Activated CD4-positive, alpha-beta T cell treated with anti-CD3 and anti-CD28 coated beads for 1 hour (primary cell): ENCODE measurements at regions not wholly inside any gene's neighbourhood (a gene's known extent, or its start where the extent isn't known, plus 50 kb on each side); places are given as distances from the start of the nearest gene placed in this dataset.
"Not testable (repeated sequence)": the region's sequence is repeated elsewhere in the genome, so short reads cannot be mapped to it uniquely, and the experiment has no call there.

Experiments used
- DNase-seq: peaks from one replicate; pipeline ENCODE4 v3.0.0-alpha.2; 2020

DNA sequence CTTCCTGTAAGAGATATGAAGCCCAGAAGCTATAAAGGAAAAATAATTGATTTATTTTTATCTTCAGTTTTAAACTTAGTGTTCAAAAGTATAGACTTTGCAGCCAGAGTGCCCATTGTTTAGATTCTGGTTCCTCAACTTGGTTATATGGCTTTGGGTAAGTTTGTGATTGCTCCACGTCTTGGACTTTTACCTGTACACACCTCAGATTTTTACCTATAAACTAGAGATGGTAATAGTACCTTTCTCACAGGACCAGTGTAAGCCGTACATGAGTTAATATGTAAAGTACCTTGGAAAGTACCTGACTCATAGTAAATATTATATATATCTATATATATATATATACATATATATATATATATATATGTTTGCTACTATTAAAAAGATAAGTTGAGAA lies 283.8 kb downstream of the RAP2B start:
- no peak for DNase-seq

DNA sequence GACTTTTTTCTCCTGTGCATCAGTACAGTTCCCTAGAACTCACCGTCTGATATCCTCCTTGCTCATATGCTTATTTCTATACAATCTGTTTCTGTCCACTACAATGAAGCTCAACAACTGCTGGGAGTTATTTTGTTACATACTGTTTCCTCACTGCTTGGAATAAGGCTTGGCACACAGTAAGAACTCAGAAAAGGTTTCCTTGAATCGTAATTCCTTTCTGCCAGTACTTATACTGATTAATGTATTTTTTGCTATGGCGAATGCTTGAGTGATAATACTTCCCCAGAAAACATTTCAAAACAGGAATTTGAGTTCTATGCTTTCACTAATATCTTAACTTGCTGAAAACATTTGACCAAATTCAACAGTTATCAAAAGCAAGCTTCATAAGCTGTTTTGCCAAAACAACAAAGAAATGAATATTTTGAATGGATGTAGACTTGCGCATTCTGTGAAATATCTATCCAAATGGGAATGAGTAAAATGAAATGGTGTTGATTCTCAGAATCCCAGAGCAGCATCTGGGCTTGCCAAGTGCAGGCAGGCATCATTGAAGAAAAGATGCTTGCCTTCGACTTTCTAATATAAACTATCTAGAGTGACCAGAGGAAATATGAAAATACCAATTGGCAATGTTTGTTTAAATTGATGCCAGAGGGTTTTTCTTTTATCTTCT lies 286.3 kb downstream of the RAP2B start:
- no peak for DNase-seq

DNA sequence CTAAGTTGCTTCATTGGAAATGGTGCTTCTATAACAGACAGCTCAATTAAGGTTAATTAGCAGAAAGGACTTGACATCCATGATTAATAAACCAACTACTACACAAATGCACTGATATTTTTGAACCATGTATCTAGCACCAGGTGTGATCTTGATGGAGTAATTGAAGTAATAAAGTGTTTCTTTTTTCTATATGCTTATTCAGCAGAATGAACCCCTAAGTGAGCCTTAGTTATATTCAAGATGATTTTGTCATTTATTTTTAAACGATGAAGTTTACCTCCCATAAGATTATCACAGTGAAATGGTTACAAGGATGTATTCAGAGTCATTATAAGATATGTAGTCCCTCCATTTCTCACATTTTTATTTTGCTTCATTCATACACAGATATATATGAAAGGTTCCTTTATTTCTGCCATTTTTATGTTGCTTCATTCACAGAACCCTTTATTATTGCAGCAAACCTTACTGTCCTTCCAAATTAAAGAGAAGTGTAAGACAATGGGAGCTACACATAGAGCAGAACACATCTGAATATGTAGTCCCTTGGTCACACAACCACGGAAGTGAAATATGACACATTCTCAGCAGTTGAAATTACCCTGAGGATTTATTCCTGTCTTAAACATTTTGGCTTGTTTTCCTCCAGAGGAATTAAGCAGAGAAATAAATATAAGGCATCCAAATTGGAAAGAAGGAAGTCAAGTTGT lies 295.0 kb downstream of the RAP2B start:
- no peak for DNase-seq

DNA sequence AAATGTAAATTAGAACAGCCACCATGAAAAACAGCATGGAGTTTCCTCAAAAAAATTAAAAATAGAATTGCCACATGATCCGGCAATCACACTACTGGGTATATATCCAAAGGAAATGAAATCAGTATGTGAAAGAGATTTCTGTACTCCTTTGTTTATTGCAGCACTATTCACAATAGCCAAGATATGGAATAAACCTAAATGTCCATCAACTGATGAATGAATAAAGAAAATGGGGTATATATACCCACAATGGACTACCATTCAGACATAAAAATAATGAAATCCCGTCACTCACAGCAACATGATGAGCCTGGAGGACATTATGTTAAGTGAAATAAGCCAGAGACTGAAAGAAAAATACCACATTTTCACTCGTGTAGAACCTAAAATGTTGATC lies 296.9 kb downstream of the RAP2B start:
- no peak for DNase-seq

DNA sequence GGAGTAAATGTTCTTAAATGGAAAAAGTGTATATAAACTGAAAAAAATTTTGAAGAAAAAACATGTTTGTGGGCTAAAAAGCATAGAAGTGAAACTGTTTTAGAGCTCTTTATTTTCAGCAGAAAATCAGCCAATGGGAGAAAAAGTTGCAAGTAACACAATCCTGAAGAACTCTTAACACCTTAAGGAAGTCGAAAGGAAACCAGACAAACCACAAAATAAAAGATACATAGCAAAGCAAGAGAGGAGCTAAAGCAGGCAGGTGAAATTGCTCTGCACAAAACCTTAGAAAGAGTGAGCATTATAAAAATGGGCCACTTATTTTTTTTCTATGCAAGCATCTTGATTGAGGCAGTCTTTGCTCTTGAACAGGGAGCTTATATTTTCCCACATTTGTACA lies 300.5 kb downstream of the RAP2B start:
- no peak for DNase-seq

DNA sequence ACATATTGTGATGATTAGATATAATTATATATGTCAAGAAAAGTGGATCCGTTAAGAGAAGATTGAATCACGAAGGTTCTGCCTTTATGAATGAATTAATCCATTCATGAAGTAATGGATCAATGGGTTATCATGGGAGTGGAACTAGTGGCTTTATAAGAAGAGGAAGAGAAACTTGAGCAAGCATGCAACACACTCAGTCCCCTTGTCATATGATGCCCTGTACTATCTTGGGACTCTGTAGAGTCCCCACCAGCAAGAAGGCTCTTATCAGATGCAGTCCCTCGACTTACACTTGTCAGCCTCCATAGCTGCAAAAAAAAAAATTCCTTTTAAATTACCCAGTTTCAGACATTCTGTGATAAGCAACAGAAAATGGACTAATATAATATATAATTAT lies 301.9 kb downstream of the RAP2B start:
- DNase-seq, result no peak

DNA sequence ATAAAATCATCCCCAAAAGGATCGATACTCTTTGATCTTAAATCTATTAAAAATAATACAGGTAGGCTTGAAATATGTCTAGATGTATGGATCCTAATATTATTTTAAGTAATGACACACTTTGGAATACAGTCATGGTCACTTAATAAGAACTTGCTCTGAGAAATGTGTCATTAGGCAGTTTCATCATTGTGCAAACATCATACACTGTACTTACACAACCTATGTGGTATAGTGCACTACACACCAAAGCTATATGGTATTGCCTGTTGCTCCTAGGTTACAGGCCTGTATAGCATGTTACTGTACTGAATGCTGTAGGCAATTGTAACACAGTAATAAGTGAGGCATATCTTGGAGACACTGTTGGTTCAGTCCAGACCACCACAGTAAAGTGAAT lies 307.1 kb downstream of the RAP2B start:
- DNase-seq, result no peak

DNA sequence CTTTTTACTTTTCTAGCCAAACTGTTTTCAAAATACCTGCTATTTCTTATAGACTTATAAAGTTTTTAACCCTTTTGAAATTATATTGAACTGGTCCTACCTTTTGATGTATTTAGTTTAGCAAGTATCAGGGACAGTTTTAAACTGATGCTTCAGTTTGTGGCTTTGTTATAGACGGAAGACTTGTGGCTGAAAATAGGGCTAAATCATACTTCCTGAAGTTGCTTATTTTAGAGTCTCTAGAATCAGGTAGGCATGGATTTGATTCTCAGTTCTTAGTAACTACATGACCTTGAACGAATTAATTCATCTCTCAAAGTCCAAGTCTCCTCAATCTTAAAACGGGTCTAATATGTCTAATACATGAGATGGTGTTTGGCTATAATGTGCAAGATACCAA lies 322.8 kb downstream of the RAP2B start:
- DNase-seq, result no peak

DNA sequence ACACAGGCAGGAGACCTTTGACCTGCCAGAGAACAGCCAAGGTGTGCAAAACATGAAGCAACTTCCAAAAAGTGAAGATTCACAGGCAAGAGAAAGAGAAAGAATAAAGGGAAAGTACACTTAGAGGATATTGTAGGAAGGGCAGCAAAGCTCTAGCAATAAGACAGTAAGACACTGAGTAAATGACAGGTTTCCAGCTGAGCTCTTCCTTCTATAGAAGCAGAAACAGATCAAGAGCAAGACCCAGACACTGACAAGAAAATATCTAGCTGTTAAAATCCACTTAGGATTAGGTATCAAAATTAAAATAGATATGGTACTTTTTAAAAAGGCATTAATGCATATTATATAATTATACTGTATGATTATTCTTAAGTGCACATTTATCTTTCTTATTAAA lies 333.4 kb downstream of the RAP2B start:
- no peak for DNase-seq

DNA sequence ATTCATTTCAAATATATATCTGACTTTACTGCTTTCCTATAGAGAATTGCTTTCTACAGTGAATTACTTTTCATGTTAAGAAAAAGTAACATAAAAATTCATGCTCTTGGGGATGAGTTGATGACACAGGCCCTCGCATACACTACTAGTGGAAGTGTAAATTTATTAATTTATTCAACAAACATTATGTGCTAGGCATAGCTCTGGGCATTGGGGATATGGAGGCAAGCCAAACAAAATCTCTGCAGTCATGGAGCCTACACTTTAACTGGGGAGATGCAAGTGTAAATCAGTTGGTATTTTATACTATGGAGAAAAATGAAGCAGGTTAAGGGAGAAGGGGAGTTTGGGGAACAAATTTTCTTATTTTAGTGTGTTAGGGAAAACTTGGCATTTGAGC lies 340.7 kb downstream of the RAP2B start:
- DNase-seq, result no peak

DNA sequence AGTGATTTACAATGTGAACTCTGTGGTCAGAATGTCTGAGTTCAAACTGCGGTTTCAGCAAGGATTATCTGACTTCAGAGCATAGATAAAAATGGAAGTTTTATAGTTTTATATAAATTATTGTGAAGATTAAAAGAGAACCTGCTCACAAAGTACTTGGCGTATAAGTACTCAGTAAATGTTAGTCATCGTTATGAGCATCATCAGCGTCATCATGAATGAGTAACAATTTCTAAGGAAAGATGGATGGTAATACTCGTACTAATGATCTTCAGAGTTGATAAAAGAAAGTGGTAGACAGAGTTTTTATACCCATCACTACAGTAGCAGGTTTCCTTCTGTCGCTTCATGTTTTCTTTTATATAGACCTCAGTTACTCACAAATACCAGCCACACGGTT lies 341.8 kb downstream of the RAP2B start:
- no peak for DNase-seq

DNA sequence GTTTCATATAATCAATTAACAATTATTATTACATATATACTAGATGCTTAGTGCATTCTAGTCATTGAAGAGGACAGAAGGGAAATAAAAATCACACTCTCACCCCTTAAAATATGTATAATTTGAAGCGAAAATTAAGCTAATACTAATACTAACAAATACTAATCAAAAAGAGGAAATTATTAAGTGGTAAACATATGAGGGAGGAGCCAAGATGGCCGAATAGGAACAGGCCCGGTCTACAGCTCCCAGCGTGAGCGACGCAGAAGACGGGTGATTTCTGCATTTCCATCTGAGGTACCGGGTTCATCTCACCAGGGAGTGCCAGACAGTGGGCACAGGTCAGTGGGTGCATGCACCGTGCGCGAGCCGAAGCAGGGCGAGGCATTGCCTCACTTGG lies 344.2 kb downstream of the RAP2B start:
- not testable (repeated sequence) for DNase-seq

DNA sequence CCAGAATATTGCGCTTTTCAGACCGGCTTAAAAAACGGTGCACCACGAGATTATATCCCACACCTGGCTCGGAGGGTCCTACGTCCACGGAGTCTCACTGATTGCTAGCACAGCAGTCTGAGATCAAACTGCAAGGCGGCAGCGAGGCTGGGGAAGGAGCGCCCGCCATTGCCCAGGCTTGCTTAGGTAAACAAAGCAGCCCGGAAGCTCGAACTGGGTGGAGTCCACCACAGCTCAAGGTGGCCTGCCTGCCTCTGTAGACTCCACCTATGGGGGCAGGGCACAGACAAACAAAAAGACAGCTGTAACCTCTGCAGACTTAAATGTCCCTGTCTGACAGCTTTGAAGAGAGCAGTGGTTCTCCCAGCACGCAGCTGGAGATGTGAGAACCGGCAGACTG lies 344.7 kb downstream of the RAP2B start:
- DNase-seq, result not testable (repeated sequence)

DNA sequence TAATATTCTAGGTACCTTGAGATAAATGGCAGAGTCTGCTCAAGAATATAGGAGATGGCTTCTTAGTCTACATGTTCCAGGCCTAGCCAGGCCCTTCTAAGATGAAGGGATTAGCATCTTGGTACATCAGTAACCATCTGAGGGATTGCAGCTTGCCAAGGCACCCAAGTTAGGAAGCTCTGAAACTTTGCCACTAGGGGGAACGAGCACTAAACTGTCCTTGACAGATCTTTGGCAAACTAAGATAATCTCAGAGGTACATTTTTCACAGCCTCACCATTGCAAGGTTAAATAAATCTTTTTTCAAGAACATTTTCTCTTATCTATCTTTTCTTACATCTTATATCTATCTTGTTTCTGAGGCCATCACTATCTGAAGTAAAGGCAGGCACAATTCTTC lies 351.2 kb downstream of the RAP2B start:
- no peak for DNase-seq

DNA sequence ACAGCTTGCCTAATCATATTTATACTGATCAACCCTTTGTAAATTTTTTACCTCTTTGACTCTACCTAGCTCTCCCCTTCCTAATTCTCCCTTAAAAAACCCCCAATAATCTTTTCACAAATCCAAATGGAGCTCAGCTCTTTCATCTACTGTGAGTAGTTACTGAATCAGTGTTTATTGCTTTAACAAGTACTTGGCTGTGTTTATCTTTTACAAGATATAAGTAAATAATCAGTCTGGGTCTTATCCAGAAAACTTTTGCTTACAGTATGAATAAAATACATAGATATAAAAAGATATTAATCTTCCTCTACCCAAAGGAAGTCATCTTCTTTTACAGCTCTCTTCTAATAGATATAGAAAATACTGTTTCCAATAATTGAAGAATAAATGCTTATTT lies 366.4 kb downstream of the RAP2B start:
- no peak for DNase-seq

DNA sequence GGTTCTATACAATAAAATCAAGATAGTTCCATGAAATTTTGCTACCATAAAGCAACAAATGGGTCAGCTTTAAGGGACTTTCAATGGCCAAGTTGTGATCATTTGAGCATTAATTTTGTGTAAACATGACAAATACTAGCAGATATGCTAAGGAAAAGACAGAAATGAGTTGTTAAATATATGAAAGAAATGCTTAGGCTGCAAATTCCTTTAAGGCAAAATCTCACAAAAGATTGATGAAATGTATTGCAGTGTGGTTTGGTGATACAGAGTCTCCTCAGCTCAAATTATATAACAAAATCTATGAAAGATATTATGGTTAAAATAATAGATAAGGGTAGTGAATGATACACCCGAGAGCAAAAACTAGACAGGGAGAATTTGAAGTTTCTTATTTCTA lies 377.2 kb downstream of the RAP2B start:
- DNase-seq, result no peak

DNA sequence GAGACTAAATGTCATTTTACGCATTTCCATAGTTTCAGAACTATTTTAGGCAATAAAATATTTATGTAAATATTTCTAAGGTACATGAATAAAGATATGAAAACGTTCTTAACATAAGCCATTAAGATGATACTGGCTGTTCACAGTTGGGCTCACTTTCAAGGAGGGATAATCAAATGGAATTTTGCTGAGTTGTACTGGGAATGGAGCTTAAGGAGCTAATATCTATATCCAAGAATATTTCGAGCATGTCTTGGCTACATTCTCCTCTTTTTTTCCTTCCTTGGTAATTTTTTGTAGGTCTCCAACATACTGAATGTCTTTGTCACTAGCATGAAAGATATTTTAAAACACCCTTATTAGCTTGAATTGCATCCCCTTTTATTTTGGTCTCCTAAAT lies 383.4 kb downstream of the RAP2B start:
- DNase-seq, result no peak

DNA sequence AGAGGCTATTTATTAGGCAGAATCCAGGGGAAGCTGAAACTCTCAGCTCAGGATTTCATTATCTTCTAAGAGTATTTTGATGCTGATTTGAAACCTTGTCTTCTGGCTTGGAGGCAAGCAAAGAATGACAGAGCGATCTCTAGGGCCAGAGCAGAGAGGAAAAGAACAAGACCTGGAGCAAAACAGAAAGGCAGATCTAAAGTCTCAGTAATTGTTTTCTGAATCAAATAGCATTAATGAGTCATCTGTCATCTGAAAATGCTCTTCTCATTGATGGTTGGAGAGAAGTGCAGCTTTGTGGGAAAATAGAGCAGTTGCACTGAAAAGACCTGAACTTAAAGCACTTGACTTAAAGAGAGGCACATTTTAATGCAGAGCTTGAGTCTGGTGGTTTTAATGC lies 385.9 kb downstream of the RAP2B start:
- no peak for DNase-seq

DNA sequence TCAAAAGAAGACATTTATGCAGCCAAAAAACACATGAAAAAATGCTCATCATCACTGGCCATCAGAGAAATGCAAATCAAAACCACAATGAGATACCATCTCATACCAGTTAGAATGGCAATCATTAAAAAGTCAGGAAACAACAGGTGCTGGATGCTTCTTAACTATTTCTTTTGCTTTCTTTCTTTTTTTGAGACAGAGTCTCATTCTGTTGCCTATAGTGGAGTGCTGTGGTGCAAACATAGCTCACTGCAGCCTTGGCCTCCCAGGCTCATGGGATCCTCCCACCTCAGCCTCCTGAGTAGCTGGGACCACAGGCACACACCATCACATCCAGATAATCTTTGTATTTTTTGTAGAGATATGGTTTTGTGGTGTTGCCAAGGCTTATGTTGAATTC lies 387.7 kb downstream of the RAP2B start:
- DNase-seq, result not testable (repeated sequence)

DNA sequence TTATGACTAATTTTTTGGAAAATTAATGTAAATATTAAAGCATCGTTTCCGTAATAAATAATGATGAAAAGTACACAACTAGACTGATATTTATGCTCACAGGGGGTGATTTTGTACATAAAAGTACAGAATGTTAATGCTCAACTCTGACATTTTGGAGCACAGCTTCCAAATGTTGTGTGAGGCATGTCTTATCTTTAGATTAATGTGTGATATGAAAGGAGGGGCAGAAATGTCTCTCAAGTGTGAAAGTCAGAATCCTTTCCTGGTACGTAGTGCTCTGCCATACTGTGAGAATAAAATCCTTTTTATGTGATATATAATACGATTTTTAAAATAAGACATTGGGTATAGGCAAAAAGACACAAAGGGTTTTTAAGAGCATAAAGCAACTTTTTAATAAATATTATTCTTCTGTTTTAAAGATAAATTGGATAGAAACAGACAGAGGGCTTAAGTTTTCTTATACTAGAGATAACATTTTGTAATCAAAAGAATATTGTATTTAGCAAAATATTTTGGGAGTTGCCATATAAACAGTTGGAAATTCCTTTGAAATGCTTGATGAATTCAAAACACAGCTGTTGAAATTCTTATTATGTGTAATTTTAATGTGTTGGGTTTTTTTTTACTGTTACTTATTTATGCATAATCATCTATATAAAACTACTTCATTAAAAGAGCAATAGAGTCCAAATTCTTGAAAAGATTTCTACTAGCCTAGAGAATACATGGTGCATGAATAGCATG lies 389.7 kb downstream of the RAP2B start:
- DNase-seq, result no peak

DNA sequence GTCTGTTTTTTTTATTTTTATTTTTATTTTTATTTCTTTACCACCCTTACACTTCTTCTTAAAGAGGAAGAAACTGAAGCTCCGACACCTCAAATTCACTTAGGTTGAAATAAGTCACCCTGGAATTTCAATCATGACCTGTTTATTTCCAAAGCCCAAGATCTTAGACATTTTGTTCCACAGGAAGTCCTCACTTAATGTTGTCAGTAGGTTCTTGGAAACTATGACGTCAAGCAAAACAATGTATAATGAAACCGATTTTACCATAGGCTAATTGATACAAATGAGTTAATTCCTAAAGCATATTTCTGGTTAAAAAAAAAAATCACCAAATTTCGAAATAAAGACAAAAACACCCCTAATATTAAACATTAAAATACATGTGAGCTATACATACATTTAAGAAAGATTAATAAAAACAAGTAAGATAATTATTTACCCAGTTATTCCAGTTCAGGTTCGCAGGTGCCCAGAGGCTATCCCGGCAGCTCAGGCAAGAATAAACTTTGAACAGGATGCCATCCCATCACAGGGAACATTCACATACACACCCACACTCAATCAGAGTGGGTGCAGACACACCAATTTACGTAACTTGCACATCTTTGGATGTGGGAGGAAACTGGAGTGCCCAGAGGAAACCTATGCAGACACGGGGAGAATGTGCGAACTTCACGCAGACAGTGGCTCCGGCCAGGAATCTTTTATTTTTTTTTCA lies 391.0 kb downstream of the RAP2B start:
- no peak for DNase-seq

DNA sequence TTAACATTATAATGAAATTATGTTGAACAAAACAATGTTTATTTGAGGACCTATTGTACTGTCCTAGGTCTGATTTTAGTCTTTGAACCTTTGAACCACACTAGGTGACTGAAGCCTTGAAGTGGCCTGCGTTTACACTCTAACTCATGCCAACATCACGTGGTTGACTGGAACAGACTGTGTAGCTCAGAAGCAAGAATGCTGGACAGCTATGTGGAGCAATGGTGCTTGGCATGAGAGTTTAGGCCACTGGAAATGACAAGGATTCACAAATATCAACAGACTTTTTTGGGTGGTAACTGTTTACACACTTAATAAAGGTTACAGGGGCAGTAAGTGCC lies 391.5 kb downstream of the RAP2B start:
- no peak for DNase-seq

DNA sequence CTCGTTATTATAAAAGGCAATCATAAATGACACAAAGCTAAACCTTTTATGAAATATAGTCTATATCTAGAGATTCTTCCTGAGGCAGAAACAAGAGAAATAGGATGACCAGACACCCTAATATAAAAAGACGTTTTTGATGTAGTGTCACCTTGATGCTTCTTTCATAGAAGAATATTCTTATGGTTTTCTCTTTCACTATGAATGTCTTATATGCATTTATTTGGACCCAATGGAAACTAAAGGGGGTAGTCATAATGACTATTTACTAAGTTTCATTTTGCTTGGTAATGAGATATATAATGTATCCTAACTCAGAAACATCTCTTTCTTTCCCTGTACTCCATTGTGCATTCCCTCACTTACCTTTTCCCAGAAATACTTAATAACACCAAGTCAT lies 393.9 kb downstream of the RAP2B start:
- DNase-seq, result no peak

DNA sequence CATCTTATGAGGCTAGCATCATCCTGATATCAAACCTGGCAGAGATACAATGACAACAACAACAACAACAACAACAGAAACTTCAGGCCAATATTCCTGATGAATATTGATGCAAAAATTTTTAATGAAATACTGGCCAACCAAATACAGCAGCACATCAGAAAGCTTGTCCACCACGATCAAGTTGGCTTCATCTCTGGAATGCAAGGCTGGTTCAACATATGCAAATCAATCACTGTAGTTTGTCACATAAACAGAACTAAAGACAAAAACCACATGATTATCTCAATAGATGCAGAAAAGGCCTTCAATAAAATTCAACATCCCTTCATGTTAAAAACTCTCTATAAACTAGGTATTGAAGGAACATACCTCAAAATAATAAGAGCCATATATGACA lies 397.3 kb downstream of the RAP2B start:
- not testable (repeated sequence) for DNase-seq
